ENCODE measurements at regions not wholly inside any gene's neighbourhood (a gene's known extent, or its start where the extent isn't known, plus 50 kb on each side); places are given as distances from the start of the nearest gene placed in this dataset.

- peak in 1 of 2 donors; percentile 21 for DNase-seq
- intact Hi-C loops (cut with DNase I; ENCODE audit: low total_unique reads) = no loop called here
- 17 to 36% (median 20%) methylated on average over 19 of the region's 19 CpGs for WGBS, 5 donors
- Histone ChIP-seq H3K36me3 (no peaks in the 10 kb centered on the region), H3K27ac (peak overlapping the region; percentile 92 to 100 (median 100)), H3K9me3 (no peaks in the 10 kb centered on the region), H3K27me3 (no peaks in the 10 kb centered on the region), H3K4me1 (peaks cover 42 to 76% (median 58%) of the 10 kb centered on the region in 4 donors), H3K4me3 (peak overlapping the region; percentile 15 to 37 (median 30))
- TF ChIP-seq POLR2AphosphoS5 (IDR thresholded peaks at IDR 0.05) (no peak), EP300 (IDR thresholded peaks at IDR 0.05) (no peak), CTCF (IDR thresholded peaks at IDR 0.05) (no peak), POLR2A (IDR thresholded peaks at IDR 0.05) (no peak)
Observed at GRCh38 chr22:46067159-46068111, 82.9 kb upstream of the PPARA start.

GRCh38 chr22:46068181-46068592, 82.1 kb upstream of the PPARA start:
- DNase-seq = no peak
- H3K27ac ChIP-seq = peak overlapping the region in 4 of 5 donors; percentile 99 to 100 (median 100)
- no peaks in the 10 kb centered on the region for H3K27me3 ChIP-seq
- intact Hi-C loops (cut with DNase I; ENCODE audit: low total_unique reads) = no loop called here
- no peaks in the 10 kb centered on the region for H3K9me3 ChIP-seq
- 31 to 51% (median 43%) methylated on average over 2 of the region's 2 CpGs for WGBS, 5 donors
- TF ChIP-seq POLR2A (IDR thresholded peaks at IDR 0.05) (no peak), EP300 (IDR thresholded peaks at IDR 0.05) (no peak), POLR2AphosphoS5 (IDR thresholded peaks at IDR 0.05) (no peak), CTCF (IDR thresholded peaks at IDR 0.05) (no peak)
- peaks cover 34 to 70% (median 51%) of the 10 kb centered on the region in 4 donors for H3K4me1 ChIP-seq
- no peak overlapping the region for H3K4me3 ChIP-seq
- no peaks in the 10 kb centered on the region for H3K36me3 ChIP-seq

- TF ChIP-seq CTCF (IDR thresholded peaks at IDR 0.05) = no peak
- TF ChIP-seq EP300 (IDR thresholded peaks at IDR 0.05) = no peak
- no peak for TF ChIP-seq POLR2A (IDR thresholded peaks at IDR 0.05)
- TF ChIP-seq POLR2AphosphoS5 (IDR thresholded peaks at IDR 0.05) = no peak
- intact Hi-C loops (cut with DNase I; ENCODE audit: low total_unique reads) = no loop called here
- H3K27ac ChIP-seq = peak overlapping the region; percentile 99 to 100 (median 100)
- H3K4me1 ChIP-seq = peaks cover 32 to 70% (median 44%) of the 10 kb centered on the region in 4 donors
- no peaks in the 10 kb centered on the region for H3K36me3 ChIP-seq
- no peaks in the 10 kb centered on the region for H3K9me3 ChIP-seq
- peak overlapping the region; percentile 65 to 83 (median 72) for H3K4me3 ChIP-seq
- 7 to 16% (median 9%) methylated on average over 14 of the region's 14 CpGs for WGBS, 5 donors
- DNase-seq = peak in 1 of 2 donors; percentile 26
- H3K27me3 ChIP-seq = no peaks in the 10 kb centered on the region
Observed at GRCh38 chr22:46068593-46069491, 81.5 kb upstream of the PPARA start.

Data from stomach (tissue), 8 donors.